Omental fat pad (tissue), 3 donors: ENCODE measurements at regions not wholly inside any gene's neighbourhood (a gene's known extent, or its start where the extent isn't known, plus 50 kb on each side); places are given as distances from the start of the nearest gene placed in this dataset.

Source experiments
- ATAC-seq: fragments of 150-250 bp; one replicate; pipeline ENCODE4 v1.9.1; 2016; ENCODE audit warnings: mild to moderate bottlenecking, moderate library complexity; ENCODE audit not compliant: low FRiP score
- DNase-seq: peaks from one replicate; pipeline ENCODE4 v3.0.0-alpha.2; 2019; ENCODE audit warnings: low spot score
- TF ChIP-seq, protein P1 (sequence below), 3 donors: fragments of 450-650 bp; IDR thresholded peaks; one replicate each; pipeline ENCODE4 v1.5.1; 2016 to 2017; ENCODE audit warnings: antibody characterized with exemption in 3 of 3, mild to moderate bottlenecking in 3 of 3, moderate library complexity in 2 of 3

DNA sequence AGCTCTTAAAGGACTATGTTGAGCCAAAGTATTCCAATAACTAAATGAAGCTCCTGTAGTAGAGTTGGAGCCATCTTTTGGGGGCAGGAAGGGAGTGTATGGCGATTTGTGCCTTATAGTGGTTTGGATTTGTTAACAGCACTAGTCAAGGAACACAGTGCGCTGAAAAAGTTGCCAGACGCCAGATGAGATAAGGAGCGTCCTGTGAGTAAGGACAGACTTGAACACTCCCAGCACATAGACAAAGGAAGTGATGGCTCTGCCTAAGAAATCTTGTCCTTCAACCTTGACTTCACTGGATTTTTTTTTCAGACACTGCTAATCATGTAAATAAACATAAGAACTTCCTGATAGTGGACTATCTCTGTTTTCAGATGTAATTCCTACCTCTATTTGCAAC lies 136.9 kb downstream of the TRMT11 start:
- ATAC-seq = no peak
- TF ChIP-seq, protein P1, sequence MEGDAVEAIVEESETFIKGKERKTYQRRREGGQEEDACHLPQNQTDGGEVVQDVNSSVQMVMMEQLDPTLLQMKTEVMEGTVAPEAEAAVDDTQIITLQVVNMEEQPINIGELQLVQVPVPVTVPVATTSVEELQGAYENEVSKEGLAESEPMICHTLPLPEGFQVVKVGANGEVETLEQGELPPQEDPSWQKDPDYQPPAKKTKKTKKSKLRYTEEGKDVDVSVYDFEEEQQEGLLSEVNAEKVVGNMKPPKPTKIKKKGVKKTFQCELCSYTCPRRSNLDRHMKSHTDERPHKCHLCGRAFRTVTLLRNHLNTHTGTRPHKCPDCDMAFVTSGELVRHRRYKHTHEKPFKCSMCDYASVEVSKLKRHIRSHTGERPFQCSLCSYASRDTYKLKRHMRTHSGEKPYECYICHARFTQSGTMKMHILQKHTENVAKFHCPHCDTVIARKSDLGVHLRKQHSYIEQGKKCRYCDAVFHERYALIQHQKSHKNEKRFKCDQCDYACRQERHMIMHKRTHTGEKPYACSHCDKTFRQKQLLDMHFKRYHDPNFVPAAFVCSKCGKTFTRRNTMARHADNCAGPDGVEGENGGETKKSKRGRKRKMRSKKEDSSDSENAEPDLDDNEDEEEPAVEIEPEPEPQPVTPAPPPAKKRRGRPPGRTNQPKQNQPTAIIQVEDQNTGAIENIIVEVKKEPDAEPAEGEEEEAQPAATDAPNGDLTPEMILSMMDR (IDR thresholded peaks at IDR 0.05) = no peak
- DNase-seq = no peak

DNA sequence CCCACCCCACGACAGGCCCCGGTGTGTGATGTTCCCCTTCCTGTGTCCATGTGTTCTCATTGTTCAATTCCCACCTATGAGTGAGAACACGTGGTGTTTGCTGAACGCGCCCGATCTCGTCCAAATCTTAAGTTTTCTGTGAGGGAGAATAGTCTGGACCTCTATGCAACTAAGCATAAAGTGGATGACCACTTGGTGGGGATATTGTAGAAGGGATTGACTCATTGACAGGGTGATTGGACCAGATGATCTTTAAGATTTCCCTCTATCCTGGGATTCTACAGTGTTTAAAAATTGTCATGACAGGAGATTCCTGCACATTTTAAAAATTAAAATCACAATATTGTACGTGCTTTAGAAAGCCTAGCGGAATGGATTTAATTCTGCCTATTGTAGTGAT lies 141.3 kb downstream of the TRMT11 start:
- TF ChIP-seq, protein P1 (IDR thresholded peaks at IDR 0.05) = no peak
- ATAC-seq (no peak), DNase-seq (no peak)

DNA sequence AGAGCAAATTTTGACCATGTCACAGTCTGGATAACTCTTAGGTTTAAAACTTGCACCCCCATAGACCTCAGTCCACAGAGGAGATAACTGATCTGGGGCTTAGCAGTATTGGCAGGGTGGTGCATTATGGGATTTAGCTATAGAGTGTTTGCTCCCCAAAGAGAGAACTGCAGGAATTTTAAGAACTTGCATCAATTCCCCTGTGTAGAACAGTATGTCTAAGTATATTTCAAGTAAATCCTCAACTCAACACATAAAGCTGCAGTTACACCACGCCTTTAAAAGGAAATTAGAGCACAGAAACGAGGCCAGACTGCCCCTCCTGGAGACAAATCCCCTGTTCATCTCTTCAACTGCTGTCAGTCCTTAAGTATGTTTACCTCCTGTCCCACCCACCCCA lies 144.9 kb downstream of the TRMT11 start:
- no peak for DNase-seq
- ATAC-seq = no peak
- TF ChIP-seq, protein P1 (IDR thresholded peaks at IDR 0.05) = no peak

DNA sequence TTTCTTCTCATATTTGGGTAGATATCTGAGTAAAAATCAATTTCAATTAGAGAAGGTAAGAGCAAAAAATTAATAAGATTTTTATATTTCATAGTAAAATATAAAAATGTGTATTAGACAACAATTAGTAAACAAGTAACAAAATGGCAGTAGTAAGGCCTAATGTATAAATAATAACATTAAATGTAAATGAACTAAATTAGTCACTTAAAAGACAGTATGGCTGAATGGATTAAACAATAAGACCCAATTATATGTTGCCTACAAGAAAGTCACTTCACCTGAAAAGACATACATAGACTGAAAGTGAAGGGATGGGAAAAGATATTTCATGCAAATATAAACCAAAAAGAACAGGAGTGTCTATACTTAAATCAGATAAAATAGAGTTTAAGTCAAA lies 147.6 kb downstream of the TRMT11 start:
- DNase-seq (no peak), ATAC-seq (no peak)
- TF ChIP-seq, protein P1 (IDR thresholded peaks at IDR 0.05) = no peak

DNA sequence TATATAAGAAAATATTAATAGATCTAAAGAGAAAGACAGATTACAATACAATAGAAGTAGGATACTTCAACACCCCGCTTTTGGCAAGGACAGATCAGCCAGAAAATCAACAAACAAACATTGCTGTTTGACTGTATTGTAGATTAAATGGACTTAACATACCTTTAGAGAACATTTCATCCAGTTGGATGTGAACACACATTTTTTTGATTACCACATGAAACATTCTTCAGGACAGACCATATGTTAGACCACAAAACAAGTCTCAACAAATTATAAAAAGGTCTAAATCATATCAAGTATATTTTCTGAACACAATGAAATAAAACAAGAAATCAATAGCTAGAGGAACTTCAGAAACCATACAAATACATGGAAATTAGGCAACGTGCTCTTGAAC lies 148.2 kb downstream of the TRMT11 start:
- no peak for ATAC-seq
- TF ChIP-seq, protein P1 (IDR thresholded peaks at IDR 0.05) = no peak
- no peak for DNase-seq

DNA sequence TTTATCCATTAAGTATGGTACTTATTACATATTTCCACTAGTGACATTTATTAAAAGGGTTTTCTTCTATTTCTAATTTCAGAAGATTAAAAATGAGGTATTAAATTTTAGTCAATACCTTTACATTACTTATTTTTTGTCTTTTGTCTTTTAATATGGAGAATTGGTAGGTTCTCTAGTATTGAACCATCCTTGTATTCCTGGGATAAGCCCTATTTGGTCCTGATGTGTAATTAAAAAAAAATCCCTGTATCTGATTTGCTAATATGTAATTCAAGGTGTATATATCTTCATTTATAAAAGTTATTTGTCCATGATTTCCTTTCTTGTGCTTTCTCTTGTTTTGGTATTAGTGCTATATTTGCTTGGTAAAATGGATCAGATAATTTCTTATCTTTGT lies 153.7 kb downstream of the TRMT11 start:
- ATAC-seq = no peak
- TF ChIP-seq, protein P1 (IDR thresholded peaks at IDR 0.05) = no peak
- DNase-seq = no peak

DNA sequence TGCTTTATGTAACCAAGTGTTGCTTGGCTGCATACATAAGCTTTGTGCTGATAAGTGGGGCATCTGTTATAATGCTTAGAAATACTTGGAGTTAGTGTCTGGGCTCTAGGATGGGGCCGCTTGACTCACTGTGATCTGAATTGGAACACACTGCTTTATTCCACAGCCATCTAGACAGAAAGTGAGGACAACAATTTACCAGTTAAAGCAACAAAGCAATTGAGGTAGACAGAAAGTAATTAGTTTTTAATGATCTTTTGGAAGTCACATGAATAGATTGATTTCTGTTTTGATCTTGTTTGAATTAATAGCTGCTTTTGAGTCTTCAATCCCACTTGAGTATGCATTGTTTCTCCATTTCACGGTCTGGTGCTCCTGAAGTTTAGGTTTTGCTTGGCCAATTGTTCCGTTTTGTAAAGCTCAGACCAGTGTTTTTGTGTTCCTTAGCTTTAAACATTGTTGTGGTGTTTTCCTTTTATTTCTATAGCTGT lies 157.5 kb downstream of the TRMT11 start:
- TF ChIP-seq, protein P1 (IDR thresholded peaks at IDR 0.05) = no peak
- ATAC-seq = no peak
- no peak for DNase-seq
